ENCODE measurements at regions not wholly inside any gene's neighbourhood (a gene's known extent, or its start where the extent isn't known, plus 50 kb on each side); places are given as distances from the start of the nearest gene placed in this dataset.

DNA sequence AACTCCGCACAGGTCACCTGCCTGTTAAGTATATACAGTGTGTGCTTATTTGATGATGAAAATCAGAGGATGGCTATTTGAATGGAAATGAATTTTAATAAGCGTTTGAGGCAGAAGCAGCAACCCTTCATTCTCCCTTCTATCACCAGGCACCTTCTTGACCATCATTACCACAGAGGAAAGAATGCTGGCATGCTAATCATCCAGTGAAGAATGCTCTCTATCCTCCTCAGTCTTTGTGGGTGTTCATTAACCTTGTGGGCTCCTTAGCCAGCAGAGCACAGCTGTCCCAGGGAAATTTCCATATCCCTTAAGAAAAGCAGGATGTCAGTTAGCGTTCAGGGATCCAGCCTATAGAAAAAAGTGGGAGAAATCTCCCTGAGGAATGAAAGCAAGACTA is 428.0 kb upstream of the CAMK1G start:
- TF ChIP-seq EZH2 (IDR thresholded peaks at IDR 0.05; ENCODE audit: borderline replicate concordance, insufficient read depth, low read length, poor library complexity, severe bottlenecking) (no peak), CTCF (IDR thresholded peaks at IDR 0.05; ENCODE audit: poor library complexity, severe bottlenecking) (no peak), EP300 (conservative IDR thresholded peaks at IDR 0.05; ENCODE audit: poor library complexity, severe bottlenecking) (no peak), MXI1 (conservative IDR thresholded peaks at IDR 0.05; ENCODE audit: poor library complexity, severe bottlenecking) (no peak), RAD21 (conservative IDR thresholded peaks at IDR 0.05) (no peak), POLR2AphosphoS5 (IDR thresholded peaks at IDR 0.05) (no peak)
